Prostate gland (tissue), 2 donors: ENCODE measurements at regions not wholly inside any gene's neighbourhood (a gene's known extent, or its start where the extent isn't known, plus 50 kb on each side); places are given as distances from the start of the nearest gene placed in this dataset.

ENCODE experiments used
- CTCF ChIP-seq, 4 experiments: fragments of 200-600 bp in 2 of 4; fragments of 450-650 bp in 2 of 4; sonication (generic) in 2 of 4; IDR thresholded peaks; 1 replicate in 3 of 4; 2 replicates in 1 of 4; pipeline ENCODE4 v1.5.1; 2016 to 2019; ENCODE audit warnings: antibody characterized with exemption in 4 of 4, mild to moderate bottlenecking in 2 of 4, moderate library complexity in 2 of 4
- POLR2AphosphoS5 ChIP-seq: sonication (generic); formaldehyde crosslinking; IDR thresholded peaks from one replicate; pipeline ENCODE4 v1.6.1; 2017; ENCODE audit warnings: antibody characterized with exemption

GRCh38 chr2:7952046-7952745 is 729.7 kb upstream of the ID2 start:
- TF ChIP-seq POLR2AphosphoS5 = no peak
- TF ChIP-seq CTCF (IDR thresholded peaks at IDR 0.05) = no peak
